WTC11 (cell line): ENCODE measurements at regions not wholly inside any gene's neighbourhood (a gene's known extent, or its start where the extent isn't known, plus 50 kb on each side); places are given as distances from the start of the nearest gene placed in this dataset.

Source experiments
- SMAD4 ChIP-seq: sonication (generic); formaldehyde crosslinking; IDR thresholded peaks from 2 replicates; pipeline ENCODE4 v1.8.0; 2022; ENCODE audit warnings: mild to moderate bottlenecking, missing genetic modification reagents
- TF ChIP-seq, protein P1 (sequence below): fragments of 200-600 bp; IDR thresholded peaks from 2 replicates; pipeline ENCODE4 v1.8.0; 2022; ENCODE audit warnings: antibody characterized with exemption
- TF ChIP-seq, protein P2 (sequence below): sonication (generic); formaldehyde crosslinking; IDR thresholded peaks from 2 replicates; pipeline ENCODE4 v1.8.0; 2023; ENCODE audit warnings: missing genetic modification reagents, mild to moderate bottlenecking, borderline replicate concordance
- TF ChIP-seq, protein P3 (sequence below): sonication (generic); formaldehyde crosslinking; IDR thresholded peaks from 2 replicates; pipeline ENCODE4 v1.8.1; 2023; ENCODE audit warnings: mild to moderate bottlenecking, missing genetic modification reagents, borderline replicate concordance
- TF ChIP-seq, protein P4 (sequence below): sonication (generic); formaldehyde crosslinking; IDR thresholded peaks from 2 replicates; pipeline ENCODE4 v1.8.0; 2022; ENCODE audit warnings: mild to moderate bottlenecking, missing genetic modification reagents

GRCh38 chr16:73711406-73712080 lies 585.1 kb upstream of the PSMD7 start:
- TF ChIP-seq, protein P1, sequence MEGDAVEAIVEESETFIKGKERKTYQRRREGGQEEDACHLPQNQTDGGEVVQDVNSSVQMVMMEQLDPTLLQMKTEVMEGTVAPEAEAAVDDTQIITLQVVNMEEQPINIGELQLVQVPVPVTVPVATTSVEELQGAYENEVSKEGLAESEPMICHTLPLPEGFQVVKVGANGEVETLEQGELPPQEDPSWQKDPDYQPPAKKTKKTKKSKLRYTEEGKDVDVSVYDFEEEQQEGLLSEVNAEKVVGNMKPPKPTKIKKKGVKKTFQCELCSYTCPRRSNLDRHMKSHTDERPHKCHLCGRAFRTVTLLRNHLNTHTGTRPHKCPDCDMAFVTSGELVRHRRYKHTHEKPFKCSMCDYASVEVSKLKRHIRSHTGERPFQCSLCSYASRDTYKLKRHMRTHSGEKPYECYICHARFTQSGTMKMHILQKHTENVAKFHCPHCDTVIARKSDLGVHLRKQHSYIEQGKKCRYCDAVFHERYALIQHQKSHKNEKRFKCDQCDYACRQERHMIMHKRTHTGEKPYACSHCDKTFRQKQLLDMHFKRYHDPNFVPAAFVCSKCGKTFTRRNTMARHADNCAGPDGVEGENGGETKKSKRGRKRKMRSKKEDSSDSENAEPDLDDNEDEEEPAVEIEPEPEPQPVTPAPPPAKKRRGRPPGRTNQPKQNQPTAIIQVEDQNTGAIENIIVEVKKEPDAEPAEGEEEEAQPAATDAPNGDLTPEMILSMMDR = no peak
- TF ChIP-seq, protein P2, sequence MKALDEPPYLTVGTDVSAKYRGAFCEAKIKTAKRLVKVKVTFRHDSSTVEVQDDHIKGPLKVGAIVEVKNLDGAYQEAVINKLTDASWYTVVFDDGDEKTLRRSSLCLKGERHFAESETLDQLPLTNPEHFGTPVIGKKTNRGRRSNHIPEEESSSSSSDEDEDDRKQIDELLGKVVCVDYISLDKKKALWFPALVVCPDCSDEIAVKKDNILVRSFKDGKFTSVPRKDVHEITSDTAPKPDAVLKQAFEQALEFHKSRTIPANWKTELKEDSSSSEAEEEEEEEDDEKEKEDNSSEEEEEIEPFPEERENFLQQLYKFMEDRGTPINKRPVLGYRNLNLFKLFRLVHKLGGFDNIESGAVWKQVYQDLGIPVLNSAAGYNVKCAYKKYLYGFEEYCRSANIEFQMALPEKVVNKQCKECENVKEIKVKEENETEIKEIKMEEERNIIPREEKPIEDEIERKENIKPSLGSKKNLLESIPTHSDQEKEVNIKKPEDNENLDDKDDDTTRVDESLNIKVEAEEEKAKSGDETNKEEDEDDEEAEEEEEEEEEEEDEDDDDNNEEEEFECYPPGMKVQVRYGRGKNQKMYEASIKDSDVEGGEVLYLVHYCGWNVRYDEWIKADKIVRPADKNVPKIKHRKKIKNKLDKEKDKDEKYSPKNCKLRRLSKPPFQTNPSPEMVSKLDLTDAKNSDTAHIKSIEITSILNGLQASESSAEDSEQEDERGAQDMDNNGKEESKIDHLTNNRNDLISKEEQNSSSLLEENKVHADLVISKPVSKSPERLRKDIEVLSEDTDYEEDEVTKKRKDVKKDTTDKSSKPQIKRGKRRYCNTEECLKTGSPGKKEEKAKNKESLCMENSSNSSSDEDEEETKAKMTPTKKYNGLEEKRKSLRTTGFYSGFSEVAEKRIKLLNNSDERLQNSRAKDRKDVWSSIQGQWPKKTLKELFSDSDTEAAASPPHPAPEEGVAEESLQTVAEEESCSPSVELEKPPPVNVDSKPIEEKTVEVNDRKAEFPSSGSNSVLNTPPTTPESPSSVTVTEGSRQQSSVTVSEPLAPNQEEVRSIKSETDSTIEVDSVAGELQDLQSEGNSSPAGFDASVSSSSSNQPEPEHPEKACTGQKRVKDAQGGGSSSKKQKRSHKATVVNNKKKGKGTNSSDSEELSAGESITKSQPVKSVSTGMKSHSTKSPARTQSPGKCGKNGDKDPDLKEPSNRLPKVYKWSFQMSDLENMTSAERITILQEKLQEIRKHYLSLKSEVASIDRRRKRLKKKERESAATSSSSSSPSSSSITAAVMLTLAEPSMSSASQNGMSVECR (CRISPR knock-in tag) = no peak
- TF ChIP-seq, protein P3, sequence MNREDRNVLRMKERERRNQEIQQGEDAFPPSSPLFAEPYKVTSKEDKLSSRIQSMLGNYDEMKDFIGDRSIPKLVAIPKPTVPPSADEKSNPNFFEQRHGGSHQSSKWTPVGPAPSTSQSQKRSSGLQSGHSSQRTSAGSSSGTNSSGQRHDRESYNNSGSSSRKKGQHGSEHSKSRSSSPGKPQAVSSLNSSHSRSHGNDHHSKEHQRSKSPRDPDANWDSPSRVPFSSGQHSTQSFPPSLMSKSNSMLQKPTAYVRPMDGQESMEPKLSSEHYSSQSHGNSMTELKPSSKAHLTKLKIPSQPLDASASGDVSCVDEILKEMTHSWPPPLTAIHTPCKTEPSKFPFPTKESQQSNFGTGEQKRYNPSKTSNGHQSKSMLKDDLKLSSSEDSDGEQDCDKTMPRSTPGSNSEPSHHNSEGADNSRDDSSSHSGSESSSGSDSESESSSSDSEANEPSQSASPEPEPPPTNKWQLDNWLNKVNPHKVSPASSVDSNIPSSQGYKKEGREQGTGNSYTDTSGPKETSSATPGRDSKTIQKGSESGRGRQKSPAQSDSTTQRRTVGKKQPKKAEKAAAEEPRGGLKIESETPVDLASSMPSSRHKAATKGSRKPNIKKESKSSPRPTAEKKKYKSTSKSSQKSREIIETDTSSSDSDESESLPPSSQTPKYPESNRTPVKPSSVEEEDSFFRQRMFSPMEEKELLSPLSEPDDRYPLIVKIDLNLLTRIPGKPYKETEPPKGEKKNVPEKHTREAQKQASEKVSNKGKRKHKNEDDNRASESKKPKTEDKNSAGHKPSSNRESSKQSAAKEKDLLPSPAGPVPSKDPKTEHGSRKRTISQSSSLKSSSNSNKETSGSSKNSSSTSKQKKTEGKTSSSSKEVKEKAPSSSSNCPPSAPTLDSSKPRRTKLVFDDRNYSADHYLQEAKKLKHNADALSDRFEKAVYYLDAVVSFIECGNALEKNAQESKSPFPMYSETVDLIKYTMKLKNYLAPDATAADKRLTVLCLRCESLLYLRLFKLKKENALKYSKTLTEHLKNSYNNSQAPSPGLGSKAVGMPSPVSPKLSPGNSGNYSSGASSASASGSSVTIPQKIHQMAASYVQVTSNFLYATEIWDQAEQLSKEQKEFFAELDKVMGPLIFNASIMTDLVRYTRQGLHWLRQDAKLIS (CRISPR knock-in tag) = no peak
- TF ChIP-seq, protein P4, sequence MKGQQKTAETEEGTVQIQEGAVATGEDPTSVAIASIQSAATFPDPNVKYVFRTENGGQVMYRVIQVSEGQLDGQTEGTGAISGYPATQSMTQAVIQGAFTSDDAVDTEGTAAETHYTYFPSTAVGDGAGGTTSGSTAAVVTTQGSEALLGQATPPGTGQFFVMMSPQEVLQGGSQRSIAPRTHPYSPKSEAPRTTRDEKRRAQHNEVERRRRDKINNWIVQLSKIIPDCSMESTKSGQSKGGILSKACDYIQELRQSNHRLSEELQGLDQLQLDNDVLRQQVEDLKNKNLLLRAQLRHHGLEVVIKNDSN (CRISPR knock-in tag) = no peak
- no peak for TF ChIP-seq SMAD4 (CRISPR knock-in tag)
